GM18498 (cell line): ENCODE measurements at regions not wholly inside any gene's neighbourhood (a gene's known extent, or its start where the extent isn't known, plus 50 kb on each side); places are given as distances from the start of the nearest gene placed in this dataset.

Experiments
- ATAC-seq: cut with Tn5 transposase; IDR thresholded peaks from one replicate; pipeline ENCODE4 v1.9.1; 2021; ENCODE audit warnings: mild to moderate bottlenecking, moderate library complexity; ENCODE audit not compliant: unreplicated experiment

GRCh38 chr11:131229221-131229620, 141.2 kb upstream of the NTM start:
- ATAC-seq = no peak

DNA sequence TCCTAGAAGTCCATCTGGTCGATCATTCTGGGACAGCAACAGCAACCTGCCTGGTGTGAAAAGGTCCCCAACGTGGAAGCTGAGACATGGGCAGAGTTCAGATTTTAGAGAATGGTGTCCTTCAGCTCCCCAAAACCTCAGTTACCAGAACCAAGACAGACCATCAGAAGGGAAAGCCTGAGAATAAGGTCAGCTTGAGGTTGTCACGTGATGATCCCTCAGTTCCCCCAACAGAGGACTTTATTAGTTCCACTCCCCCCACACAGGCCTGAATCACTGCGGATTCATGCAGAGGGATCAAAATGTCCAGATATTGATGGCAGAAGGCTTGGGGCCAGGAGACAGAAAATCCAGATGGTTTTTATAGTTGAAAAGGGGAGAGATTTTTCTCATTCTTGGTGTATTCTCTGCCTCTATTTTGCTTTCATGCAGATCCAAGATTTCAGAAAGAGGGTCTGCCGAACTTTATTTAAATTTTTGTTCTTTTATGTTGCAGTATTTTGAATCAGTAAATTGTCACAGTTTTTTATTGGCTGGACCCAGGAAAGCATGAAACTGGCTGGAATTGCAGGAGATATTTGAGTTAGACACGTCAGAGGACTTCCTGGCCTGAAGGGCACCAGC, 139.0 kb upstream of the NTM start:
- no peak for ATAC-seq

- ATAC-seq = no peak
Measured at GRCh38 chr11:131232261-131232660, 138.2 kb upstream of the NTM start.

GRCh38 chr11:131234221-131234620, 136.2 kb upstream of the NTM start:
- no peak for ATAC-seq

DNA sequence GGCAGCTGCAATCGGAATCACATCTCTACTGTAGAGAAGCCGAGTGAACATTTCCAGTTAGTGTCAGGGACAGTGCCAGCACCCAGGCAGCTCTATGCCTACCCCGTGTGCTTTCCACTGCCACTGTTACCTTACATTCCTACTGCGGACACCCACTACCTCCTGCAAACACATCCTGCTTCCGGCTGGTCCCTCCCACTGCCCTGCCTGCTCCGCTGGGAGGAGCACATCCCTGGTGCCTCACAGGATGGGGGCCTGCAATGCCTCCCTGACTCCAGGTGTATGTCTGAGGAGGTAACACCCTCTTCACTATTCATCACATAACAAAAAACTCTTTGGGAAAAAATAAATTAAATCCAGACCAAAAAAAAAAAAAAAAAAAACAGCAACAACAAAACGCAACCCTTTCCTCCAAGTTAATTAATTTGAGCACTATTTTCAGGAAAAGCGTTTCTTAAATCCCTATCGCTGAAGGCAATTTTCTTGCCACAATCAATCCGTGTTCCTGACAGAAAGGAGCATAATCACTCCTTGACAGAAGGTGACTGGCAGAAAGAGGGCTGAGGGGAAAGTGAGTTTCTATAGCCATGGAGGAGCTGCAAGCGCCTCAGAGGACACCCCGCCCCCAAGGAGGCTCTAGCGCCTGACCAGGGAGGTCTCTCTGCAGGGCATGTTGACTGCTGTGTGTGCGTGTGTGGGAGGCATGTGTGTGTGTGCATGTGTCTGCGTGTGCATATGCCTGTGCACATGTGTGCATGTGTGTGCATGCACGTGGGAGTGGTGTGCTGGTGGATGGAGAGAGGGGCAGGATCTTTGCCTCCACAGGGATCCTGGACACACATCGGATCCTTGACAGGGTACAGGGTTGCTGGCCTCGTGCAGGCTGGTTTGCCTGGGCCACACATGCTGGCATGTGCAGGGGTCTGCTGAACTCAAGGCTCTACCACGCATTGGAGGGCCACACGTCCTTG, 134.8 kb upstream of the NTM start:
- no peak for ATAC-seq

DNA sequence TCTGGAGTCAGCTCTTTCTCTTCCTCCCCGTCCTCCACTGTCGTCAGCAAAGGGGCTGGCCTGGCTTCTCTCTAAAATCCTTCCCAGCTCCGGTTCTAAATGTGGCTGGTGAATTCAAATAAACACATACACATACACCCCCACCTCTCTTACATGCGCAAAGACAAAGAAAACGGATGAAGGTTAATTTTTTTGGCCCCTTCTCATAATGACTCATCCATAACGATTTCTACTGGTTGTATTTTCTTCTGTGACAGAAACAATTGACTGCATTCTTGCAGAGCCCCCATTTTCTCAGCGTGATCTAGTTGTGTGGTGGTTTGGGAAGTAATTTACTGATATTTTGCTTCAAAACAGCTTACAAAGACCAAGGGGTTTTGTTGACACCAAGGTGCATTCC, 130.0 kb upstream of the NTM start:
- no peak for ATAC-seq

- no peak for ATAC-seq
Measured at GRCh38 chr11:131242476-131243000, 127.9 kb upstream of the NTM start.

DNA sequence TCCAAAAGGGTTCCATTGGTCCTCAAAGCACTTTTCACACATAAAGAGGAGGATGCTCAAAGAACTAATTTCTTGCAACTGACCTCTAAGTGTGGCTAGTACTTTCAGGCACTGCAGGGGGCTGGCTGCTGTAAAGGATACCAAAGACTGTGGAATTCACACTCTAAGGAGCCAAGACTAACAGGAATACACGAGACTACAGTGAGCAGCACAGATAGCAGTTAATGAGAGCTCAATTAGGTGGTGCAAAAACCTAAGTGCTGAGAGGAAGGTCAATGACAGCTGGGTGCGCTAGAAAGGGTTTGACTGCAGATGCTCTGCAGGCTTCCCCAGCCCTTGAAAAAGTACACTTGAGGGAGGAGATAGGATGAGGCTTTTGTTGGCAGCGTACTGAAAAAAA, 124.3 kb upstream of the NTM start:
- no peak for ATAC-seq

DNA sequence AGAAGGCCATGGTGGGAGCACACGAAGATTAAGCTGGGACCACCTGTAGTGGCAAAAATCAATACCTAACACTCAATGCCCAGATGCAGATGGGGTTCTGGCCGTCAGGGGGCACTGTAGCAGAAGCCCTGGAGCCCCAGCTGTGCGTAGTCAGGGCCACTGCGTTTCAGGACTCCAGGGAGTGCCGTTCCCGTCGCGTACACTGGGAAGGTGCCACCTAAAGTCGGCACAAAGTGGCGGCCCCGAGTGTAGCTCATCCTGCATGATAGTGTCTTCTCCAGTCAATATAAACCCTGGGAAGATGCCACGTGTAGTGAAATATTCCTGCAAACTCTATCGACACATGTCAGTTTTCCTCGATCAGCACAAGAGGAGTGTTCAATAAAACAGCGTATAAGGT, 123.8 kb upstream of the NTM start:
- ATAC-seq = no peak

DNA sequence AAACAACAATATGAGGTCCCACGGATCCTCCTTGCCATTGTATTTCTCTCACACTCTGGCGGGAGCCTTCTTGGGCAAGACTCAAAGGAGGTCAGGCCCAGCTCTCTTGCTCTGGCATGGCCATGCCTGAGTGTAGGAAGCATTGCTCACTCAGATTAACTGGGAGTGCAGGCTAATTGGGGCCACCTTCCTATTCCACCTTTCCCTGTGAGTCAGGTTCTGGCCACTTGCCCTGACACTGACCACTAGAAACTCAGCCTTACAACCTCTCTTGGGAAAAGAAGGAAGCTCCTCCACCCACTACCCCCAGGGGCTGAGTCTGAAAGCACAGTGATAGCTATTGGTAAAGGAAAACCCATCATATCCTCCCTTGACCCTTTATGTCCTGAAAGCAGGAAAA, 121.8 kb upstream of the NTM start:
- ATAC-seq = no peak

DNA sequence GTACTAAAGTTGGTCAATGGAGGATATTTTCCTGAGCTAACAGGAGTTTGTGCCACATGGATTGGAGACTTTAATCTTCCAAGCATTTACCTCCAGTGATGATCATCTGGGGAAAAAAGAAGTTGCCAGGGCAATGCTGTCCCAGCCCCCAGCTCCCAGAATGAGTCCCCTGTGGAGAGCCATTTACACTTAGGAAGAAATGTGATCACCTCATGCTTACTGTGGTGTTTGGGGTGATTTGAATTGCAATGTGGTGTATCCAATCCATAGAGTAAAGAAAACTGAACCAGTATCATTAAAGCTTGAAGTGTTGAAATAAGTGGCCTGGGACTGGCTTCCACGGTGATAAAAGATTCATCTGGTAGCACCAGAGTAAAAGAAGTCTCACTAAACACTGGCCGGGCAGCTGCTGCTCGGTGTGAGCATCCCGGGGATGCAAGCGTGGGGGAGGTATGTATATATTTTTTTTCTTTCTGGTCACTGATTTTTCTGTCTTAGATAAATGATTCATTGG, 117.2 kb upstream of the NTM start:
- no peak for ATAC-seq

DNA sequence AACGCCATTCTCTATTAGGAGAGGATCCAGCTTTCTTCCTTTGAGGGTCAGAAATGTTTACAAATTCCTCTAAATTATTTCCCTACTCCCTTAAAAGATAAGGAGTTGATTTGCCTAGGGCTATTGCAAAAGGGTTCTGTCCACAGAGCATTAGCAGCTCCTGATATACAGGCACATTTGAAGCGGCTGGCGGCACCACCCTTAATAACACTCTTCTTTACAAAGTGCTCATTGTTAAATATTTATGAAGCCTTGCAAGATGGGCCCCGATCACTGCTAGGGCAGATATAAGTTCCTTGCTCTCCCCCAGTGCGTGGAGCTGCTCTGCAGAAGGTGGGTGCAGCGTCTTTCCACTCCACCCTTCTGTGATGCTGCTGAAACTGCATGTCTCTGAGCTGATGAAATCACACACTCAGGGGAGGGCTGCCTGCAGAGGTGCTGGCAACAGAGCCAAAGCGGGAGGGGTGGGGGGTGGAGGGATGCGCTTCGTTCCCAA, 116.7 kb upstream of the NTM start:
- no peak for ATAC-seq

DNA sequence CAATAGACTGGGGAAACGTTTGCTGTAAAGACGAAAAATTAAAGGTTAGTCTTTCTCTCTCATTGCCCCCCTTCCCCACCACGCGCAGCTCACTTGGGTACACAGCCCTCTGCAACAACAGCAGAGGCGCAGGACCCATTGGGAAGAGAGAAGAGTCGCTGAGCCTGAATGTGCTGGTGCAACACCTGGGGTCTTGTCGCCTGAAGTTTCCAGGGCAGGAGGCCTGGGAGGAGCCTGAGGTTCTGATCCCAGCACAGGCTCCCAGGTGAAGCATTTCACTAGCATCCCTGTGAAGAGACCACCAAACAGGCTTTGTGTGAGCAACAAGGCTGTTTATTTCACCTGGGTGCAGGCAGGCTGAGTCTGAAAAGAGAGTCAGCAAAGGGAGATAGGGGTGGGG, 116.2 kb upstream of the NTM start:
- no peak for ATAC-seq

DNA sequence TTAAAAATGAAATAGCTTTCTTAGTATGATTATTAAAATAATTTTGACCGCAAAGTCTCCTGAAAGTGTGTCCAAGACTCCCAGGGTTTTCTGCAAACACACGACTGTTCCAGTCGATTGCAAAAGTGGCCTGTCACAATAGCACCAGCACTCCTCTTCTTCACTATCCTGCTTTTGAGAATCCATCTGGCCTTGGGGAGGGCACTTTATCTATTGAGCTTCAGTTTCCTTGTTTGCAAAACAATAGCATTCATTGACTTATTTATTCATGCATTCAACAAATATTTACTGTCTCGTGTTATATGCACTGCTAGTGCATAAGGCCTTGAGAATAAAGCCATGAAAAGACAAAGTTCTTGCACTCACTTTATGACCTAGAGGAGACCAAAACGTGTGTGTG, 96.2 kb upstream of the NTM start:
- ATAC-seq = no peak

GRCh38 chr11:131275580-131275979, 94.8 kb upstream of the NTM start:
- ATAC-seq = no peak

DNA sequence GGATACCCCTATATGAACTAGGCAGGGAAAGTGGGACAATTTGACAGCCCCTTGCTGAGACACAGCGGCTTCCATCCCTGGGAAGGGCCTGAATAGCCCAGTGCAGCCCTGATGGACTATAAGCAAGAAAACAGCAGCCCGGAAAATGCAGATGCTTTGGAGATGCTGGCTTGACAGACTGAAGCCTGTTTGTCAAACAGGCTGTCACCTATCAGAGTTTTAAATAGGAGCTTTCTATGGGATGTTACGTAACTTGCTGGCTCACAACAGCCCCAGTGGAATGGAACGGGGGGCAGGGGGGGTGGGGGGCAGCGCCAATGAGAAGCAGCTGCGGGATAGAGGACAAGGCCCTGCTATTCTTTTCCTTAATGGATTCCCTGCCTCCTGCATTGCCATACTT, 91.9 kb upstream of the NTM start:
- no peak for ATAC-seq

DNA sequence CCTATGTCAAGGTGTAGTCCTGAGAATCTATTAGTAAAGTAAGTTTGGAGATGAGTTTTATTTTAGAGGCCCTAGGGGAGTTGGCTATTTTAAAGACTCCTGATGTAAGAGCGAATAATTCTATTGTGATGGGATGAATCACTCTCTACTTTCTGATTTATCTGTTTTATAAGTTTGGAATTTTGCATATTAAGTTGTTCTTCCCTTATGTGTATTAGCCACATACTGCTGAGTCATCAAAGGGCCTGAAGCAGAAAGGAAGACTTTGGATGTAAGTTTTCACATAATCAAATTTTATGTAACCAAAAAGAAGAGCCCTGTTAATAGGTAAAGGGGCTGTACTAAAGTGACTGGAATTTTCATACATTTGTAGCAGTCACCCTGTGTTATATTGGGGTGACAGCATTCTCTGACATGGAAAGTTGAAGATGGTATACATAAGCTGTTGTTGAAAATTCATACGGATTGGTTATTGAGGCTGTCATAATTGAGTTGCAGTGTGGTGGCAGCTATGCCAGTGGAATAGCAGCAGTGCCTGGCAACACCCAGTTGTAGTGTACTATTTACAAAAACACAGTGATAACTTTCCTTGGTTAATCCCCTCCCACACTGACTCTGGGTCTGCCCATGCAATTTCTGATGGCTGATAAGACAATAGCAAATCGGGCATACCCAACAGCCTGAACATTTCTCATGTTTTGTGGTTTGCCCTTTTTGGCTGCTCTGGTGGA, 90.6 kb upstream of the NTM start:
- no peak for ATAC-seq

- no peak for ATAC-seq
Measured at GRCh38 chr11:131281316-131281715, 89.1 kb upstream of the NTM start.

DNA sequence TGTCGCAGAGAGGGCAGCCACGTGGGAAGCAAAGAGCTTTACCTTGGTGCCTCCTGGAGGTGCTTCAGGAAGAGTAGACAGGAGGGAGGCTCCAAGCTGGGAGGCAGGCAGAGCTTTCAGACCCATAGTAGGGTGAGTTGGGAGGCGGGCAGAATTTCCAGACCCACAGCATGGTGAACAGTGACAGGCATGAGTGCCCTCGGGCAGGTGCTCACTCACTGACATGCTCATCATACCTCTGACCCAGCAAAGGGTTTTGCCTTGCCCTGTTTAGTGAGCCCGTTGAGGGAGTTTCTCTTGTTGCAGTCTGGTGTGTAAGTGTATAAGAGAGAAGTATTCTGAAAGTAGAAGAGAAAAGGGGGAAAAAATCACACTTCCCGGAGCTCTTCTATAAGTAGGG, 86.4 kb upstream of the NTM start:
- no peak for ATAC-seq

DNA sequence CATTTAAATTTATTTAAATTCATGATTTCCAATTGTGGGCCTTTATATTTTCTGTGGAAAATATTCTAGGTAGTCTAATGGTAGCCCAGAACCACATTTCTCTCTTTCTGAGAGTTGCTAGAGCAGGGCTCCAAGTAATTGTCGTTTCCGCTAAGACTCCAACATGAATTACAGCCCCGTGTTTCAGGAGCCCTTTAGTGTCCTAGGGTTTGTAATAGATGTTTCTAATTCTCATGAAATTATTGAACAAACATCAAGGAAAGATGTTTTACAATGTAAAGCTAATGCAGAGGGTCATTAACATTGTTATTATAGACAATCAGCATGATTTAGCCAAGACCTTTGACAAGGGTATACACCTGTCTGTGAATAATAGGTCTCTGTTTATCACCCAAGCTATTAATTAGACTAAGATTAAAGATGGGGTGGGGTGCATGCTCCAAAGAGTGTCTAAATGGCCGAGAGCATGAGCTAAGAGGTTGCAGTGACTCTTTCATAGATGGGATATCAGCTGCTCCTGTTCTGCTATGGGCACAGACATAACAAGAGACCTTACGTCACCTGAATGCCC, 81.8 kb upstream of the NTM start:
- no peak for ATAC-seq

DNA sequence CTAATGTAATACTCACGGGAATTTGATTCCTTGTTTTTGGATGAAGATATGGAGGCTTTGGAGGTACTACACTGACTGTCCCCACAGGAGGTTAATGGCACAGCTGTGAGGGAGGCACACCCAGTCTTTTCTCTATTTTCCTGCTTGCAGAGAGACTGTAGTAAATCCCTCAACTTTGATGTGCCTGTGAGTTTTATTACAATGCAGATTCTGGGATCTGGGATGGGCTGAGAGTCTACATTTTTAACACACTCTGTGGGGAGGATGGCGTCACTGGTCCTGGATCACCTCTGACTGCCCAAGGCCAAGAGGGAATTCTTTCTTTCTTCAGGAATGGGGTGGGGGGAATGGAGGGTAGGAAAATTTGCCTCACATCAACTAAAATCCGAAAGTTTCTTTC, 80.2 kb upstream of the NTM start:
- no peak for ATAC-seq
